IMR-90 (cell line): ENCODE measurements at regions not wholly inside any gene's neighbourhood (a gene's known extent, or its start where the extent isn't known, plus 50 kb on each side); places are given as distances from the start of the nearest gene placed in this dataset.

Experiments used
- ATAC-seq: fragments of 200-7000 bp; cut with Tn5 transposase; 2 replicates; pipeline ENCODE4 v1.9.1; 2020; ENCODE audit warnings: low read depth, mild to moderate bottlenecking, moderate library complexity
- BruUV-seq: library from RNA; stranded (reverse); fragments of 400-500 nt; replicated peaks from 2 replicates; lab custom pipeline; 2021; lab: Mats Ljungman, UMichigan
- CTCF ChIA-PET: fragments of 300-600 bp; formaldehyde crosslinking; extraction: SDS; loops from one replicate; lab custom pipeline; 2021; ENCODE audit warnings: antibody characterized with exemption; lab: Yijun Ruan, JAX
- POLR2A ChIA-PET: fragments of 300-600 bp; sonication (Branson Sonifier 250); formaldehyde crosslinking; loops from one replicate; lab custom pipeline; 2022; ENCODE audit warnings: antibody characterized with exemption; ENCODE audit not compliant: unreplicated experiment; lab: Charles Lee
- DNase-seq: peaks from one replicate; pipeline ENCODE4 v3.0.0; 2013
- H2AFZ ChIP-seq: replicated peaks from 2 replicates; pipeline ENCODE3; 2013; ENCODE audit warnings: low read length, mild to moderate bottlenecking; ENCODE audit not compliant: poor library complexity
- H2AK5ac ChIP-seq: 2 replicates; pipeline ENCODE4 v1.6.1; 2013; ENCODE audit warnings: low read depth, low read length, inconsistent platforms
- H2AK9ac ChIP-seq: replicated peaks from 2 replicates; pipeline ENCODE3; 2013; ENCODE audit warnings: mild to moderate bottlenecking, low read depth, low read length, moderate library complexity; ENCODE audit not compliant: poor library complexity
- H2BK120ac ChIP-seq: 2 replicates; pipeline ENCODE4 v1.6.1; 2013; ENCODE audit warnings: low read depth, low read length, inconsistent platforms
- H2BK15ac ChIP-seq: 3 replicates; pipeline ENCODE4 v1.6.1; 2013; ENCODE audit warnings: low read depth, low read length, inconsistent platforms
- H2BK20ac ChIP-seq: 2 replicates; pipeline ENCODE4 v1.6.1; 2013; ENCODE audit warnings: low read depth, mild to moderate bottlenecking, inconsistent platforms, low read length, moderate library complexity
- H2BK5ac ChIP-seq: 2 replicates; pipeline ENCODE4 v1.6.1; 2013; ENCODE audit warnings: mild to moderate bottlenecking, low read depth, low read length, inconsistent platforms; ENCODE audit not compliant: poor library complexity, severe bottlenecking
- H3K14ac ChIP-seq: replicated peaks from 2 replicates; pipeline ENCODE4 v1.6.1; 2013; ENCODE audit warnings: low read depth, low read length, inconsistent platforms
- H3K18ac ChIP-seq: 2 replicates; pipeline ENCODE4 v1.6.1; 2013; ENCODE audit warnings: low read depth, low read length, control low read depth
- H3K23ac ChIP-seq: 2 replicates; pipeline ENCODE4 v1.6.1; 2013; ENCODE audit warnings: low read depth, low read length, inconsistent platforms
- H3K27ac ChIP-seq: 2 replicates; pipeline ENCODE4 v1.5.1; 2013; ENCODE audit warnings: mild to moderate bottlenecking, control low read depth, low read length; ENCODE audit not compliant: insufficient read depth
- H3K27me3 ChIP-seq: 2 replicates; pipeline ENCODE4 v1.6.1; 2013; ENCODE audit warnings: low read length; ENCODE audit not compliant: control insufficient read depth, insufficient read depth
- H3K36me3 ChIP-seq: 2 replicates; pipeline ENCODE4 v1.6.1; 2013; ENCODE audit warnings: low read length, mixed read lengths; ENCODE audit not compliant: control insufficient read depth, insufficient read depth
- H3K4ac ChIP-seq: 2 replicates; pipeline ENCODE4 v1.6.1; 2013; ENCODE audit warnings: low read depth, low read length, inconsistent platforms
- H3K4me1 ChIP-seq: 2 replicates; pipeline ENCODE4 v1.6.1; 2013; ENCODE audit warnings: low read length, mixed read lengths; ENCODE audit not compliant: control insufficient read depth, insufficient read depth
- H3K4me2 ChIP-seq: 2 replicates; pipeline ENCODE4 v1.6.1; 2013; ENCODE audit warnings: low read depth, mild to moderate bottlenecking, control low read depth, low read length, moderate library complexity
- H3K4me3 ChIP-seq: 2 replicates; pipeline ENCODE4 v1.5.1; 2013; ENCODE audit warnings: low read depth, mild to moderate bottlenecking, control low read depth, low read length, moderate library complexity; ENCODE audit not compliant: insufficient read depth
- H3K56ac ChIP-seq: 2 replicates; pipeline ENCODE4 v1.6.1; 2013; ENCODE audit warnings: low read length, inconsistent platforms; ENCODE audit not compliant: insufficient read depth; ENCODE audit errors: extremely low read depth
- H3K79me1 ChIP-seq, 2 experiments: 2 replicates each; pipeline ENCODE4 v1.6.1; 2013; ENCODE audit warnings: low read length in 2 of 2, inconsistent platforms in 1 of 2, low read depth in 1 of 2
- H3K9ac ChIP-seq: 2 replicates; pipeline ENCODE4 v1.6.1; 2013; ENCODE audit warnings: low read depth, low read length, control low read depth
- H3K9me1 ChIP-seq: 2 replicates; pipeline ENCODE4 v1.6.1; 2013; ENCODE audit warnings: low read length, inconsistent platforms; ENCODE audit not compliant: insufficient read depth
- H3K9me3 ChIP-seq: 2 replicates; pipeline ENCODE4 v1.6.1; 2013; ENCODE audit warnings: low read length; ENCODE audit not compliant: control insufficient read depth, insufficient read depth
- H4K20me1 ChIP-seq: 2 replicates; pipeline ENCODE4 v1.6.1; 2013; ENCODE audit warnings: low read length, inconsistent platforms; ENCODE audit not compliant: insufficient read depth
- H4K5ac ChIP-seq: 2 replicates; pipeline ENCODE4 v1.6.1; 2013; ENCODE audit warnings: mild to moderate bottlenecking, low read depth, low read length, control low read depth
- H4K8ac ChIP-seq, 2 experiments: 2 replicates each; pipeline ENCODE4 v1.6.1; 2013; ENCODE audit warnings: low read depth in 2 of 2, low read length in 2 of 2, control low read depth in 1 of 2, inconsistent platforms in 1 of 2
- H4K91ac ChIP-seq: 2 replicates; pipeline ENCODE4 v1.6.1; 2013; ENCODE audit warnings: low read depth, low read length, inconsistent platforms; ENCODE audit not compliant: insufficient read depth
- ELK1 ChIP-seq: fragments of 150-350 bp; IDR thresholded peaks from 2 replicates; pipeline ENCODE4 v1.6.1; 2016; ENCODE audit warnings: low read depth, mild to moderate bottlenecking, low read length, moderate library complexity, borderline replicate concordance
- MAZ ChIP-seq: IDR thresholded peaks from 2 replicates; pipeline ENCODE4 v1.6.1; 2012; ENCODE audit warnings: low read depth, mild to moderate bottlenecking, low read length, improper control_type of control experiment, moderate library complexity, borderline replicate concordance
- WGBS, 2 experiments: methylation state at CpG; one replicate each; pipeline versions ENCODE4 v1.1.5 to v1.1.7; 2013; ENCODE audit warnings: missing lambda C conversion rate in 2 of 2; ENCODE audit not compliant: insufficient read length in 1 of 2; ENCODE audit errors: extremely low coverage in 2 of 2; 5-methylcytosine and 5-hydroxymethylcytosine counted together
- dilution Hi-C: fragments of 300-500 bp; cut with HindIII; formaldehyde crosslinking; loops from one replicate; pipeline ENCODE4 v1.14.3; 2018; ENCODE audit warnings: low sequenced_read_pairs; ENCODE audit not compliant: unreplicated experiment
- in situ Hi-C: fragments of 300-500 bp; cut with MboI; formaldehyde crosslinking; loops from 3 replicates; pipeline ENCODE4 v1.14.3; 2019; ENCODE audit warnings: low sequenced_read_pairs, inconsistent platforms, mixed read lengths
- intact Hi-C: fragments of 100-400 bp; cut with micrococcal nuclease; formaldehyde crosslinking; loops from 2 replicates; pipeline ENCODE4 v1.10.0; 2022
- TF ChIP-seq, protein P1 (sequence below): conservative IDR thresholded peaks from 2 replicates; pipeline ENCODE4 v1.5.1; 2012; ENCODE audit warnings: mild to moderate bottlenecking, low read depth, low read length, improper control_type of control experiment

DNA sequence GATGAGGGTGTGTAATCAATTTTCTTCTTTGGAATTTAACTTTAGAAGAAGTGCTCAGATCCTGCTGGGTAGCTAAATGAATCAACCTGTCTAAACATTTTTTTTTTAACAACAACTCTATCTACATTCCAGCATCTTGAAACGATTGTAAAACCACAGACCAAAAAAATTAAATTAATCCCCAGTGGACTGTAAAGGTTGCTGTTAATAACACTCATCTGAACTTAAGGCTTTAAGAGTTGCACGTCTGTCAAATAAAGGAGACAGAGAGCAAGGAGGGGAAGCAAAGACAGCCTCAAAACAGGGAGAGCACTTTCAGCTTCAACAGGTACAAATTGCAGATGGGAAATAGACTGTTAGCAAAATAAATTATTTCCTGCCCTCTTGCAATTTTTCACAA is 548.5 kb downstream of the DTWD2 start:
- Histone ChIP-seq H3K27me3 (no peaks in the 10 kb centered on the region), H3K14ac (no peak overlapping the region), H3K4me1 (no peaks in the 10 kb centered on the region), H3K18ac (no peak overlapping the region), H2AFZ (no peak overlapping the region), H3K9me3 (0 out of 2 replicates have a peak, but pooled peaks cover 2% of the 10 kb centered on the region), H2BK5ac (no peak overlapping the region), H3K23ac (no peak overlapping the region), H4K5ac (no peak overlapping the region), H3K56ac (no peak overlapping the region), H3K27ac (no peak overlapping the region), H2AK9ac (no peak overlapping the region), H3K4me3 (no peak overlapping the region), H2BK20ac (no peak overlapping the region), H4K8ac (no peak overlapping the region), H3K9me1 (no peaks in the 10 kb centered on the region), H2AK5ac (no peak overlapping the region), H3K79me1 (no peaks in the 10 kb centered on the region), H3K9ac (no peak overlapping the region), H4K20me1 (no peaks in the 10 kb centered on the region), H3K4ac (no peak overlapping the region), H3K36me3 (no peaks in the 10 kb centered on the region), H2BK120ac (no peak overlapping the region), H3K4me2 (no peak overlapping the region), H2BK15ac (no peak overlapping the region), H4K91ac (no peak overlapping the region)
- BruUV-seq: no TSS peak
- CTCF ChIA-PET: no interaction called here
- in situ Hi-C loops (no loop called here), dilution Hi-C loops (no loop called here), intact Hi-C loops (no loop called here)
- no peak for ATAC-seq
- no peak for DNase-seq
- TF ChIP-seq ELK1 (no peak), MAZ (no peak)
- TF ChIP-seq, protein P1, sequence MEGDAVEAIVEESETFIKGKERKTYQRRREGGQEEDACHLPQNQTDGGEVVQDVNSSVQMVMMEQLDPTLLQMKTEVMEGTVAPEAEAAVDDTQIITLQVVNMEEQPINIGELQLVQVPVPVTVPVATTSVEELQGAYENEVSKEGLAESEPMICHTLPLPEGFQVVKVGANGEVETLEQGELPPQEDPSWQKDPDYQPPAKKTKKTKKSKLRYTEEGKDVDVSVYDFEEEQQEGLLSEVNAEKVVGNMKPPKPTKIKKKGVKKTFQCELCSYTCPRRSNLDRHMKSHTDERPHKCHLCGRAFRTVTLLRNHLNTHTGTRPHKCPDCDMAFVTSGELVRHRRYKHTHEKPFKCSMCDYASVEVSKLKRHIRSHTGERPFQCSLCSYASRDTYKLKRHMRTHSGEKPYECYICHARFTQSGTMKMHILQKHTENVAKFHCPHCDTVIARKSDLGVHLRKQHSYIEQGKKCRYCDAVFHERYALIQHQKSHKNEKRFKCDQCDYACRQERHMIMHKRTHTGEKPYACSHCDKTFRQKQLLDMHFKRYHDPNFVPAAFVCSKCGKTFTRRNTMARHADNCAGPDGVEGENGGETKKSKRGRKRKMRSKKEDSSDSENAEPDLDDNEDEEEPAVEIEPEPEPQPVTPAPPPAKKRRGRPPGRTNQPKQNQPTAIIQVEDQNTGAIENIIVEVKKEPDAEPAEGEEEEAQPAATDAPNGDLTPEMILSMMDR: no peak
- POLR2A ChIA-PET: no interaction called here
- WGBS, 2 experiments: no CpG with 5 or more reads among the region's 2 CpGs
